MM.1S (cell line): ENCODE measurements at regions not wholly inside any gene's neighbourhood (a gene's known extent, or its start where the extent isn't known, plus 50 kb on each side); places are given as distances from the start of the nearest gene placed in this dataset.

ENCODE experiments used
- EZH2phosphoT487 ChIP-seq: fragments of 300-600 bp; sonication (generic); IDR thresholded peaks from 2 replicates; pipeline ENCODE4 v1.6.1; 2018; ENCODE audit warnings: antibody characterized with exemption, low read length
- TF ChIP-seq, protein P1 (sequence below): fragments of 300-600 bp; sonication (generic); IDR thresholded peaks from 2 replicates; pipeline ENCODE4 v1.5.1; 2016; ENCODE audit warnings: antibody characterized with exemption, low read length, mixed read lengths

DNA sequence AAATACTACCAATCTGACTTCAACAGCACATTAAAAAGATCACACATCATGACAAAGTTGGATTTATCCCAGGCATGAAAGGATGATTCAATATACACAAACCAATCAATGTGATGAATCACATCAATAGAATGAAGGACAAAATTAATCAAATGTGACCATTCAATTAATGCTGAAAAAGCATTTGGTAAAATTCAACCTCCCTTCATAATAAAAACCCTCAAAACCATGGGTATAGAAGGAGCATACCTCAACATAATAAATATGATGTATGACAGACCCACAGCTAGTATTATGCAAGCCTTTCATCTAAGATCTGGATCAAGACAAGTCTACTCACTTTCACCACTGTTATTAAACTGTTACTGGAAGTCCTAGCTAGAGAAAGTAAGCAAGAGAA lies 921.7 kb upstream of the RAG2 start:
- TF ChIP-seq, protein P1, sequence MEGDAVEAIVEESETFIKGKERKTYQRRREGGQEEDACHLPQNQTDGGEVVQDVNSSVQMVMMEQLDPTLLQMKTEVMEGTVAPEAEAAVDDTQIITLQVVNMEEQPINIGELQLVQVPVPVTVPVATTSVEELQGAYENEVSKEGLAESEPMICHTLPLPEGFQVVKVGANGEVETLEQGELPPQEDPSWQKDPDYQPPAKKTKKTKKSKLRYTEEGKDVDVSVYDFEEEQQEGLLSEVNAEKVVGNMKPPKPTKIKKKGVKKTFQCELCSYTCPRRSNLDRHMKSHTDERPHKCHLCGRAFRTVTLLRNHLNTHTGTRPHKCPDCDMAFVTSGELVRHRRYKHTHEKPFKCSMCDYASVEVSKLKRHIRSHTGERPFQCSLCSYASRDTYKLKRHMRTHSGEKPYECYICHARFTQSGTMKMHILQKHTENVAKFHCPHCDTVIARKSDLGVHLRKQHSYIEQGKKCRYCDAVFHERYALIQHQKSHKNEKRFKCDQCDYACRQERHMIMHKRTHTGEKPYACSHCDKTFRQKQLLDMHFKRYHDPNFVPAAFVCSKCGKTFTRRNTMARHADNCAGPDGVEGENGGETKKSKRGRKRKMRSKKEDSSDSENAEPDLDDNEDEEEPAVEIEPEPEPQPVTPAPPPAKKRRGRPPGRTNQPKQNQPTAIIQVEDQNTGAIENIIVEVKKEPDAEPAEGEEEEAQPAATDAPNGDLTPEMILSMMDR = no peak
- no peak for TF ChIP-seq EZH2phosphoT487
